HG03066 (cell line): ENCODE measurements at regions not wholly inside any gene's neighbourhood (a gene's known extent, or its start where the extent isn't known, plus 50 kb on each side); places are given as distances from the start of the nearest gene placed in this dataset.

Experiments used
- ATAC-seq: cut with Tn5 transposase; IDR thresholded peaks from one replicate; pipeline ENCODE4 v1.9.1; 2021; ENCODE audit warnings: low read depth; ENCODE audit not compliant: unreplicated experiment

DNA sequence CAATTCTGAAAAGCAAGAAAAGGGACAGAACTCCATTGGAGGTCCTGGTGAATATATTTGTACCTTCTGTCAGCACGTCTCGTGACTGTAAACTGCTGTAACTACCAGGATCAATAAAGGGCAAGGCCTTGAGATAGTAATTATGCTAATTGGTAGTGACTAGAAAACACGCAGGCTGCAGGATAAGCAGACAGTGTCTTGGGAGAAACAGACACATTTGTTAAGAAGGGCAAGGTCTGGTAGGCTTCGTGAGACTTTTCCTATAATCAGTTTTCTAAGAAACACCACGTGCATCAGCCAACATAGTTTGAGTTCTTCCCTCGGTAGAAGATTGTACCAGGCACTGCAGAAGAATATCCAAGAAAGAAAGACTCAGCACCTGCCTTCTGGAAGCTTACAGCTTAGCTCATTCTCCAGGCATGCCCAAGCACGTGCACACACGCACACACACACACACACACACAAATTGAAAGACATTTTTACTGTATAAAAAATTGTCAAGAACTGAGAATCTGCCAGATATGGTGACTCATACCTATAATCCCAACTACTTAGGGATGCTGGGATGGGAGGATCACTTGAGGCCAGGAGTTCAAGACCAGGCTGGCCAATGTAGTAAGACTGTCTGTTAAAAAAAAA lies 167.0 kb upstream of the SASH1 start:
- no peak for ATAC-seq

- ATAC-seq, result no peak
Observed at GRCh38 chr6:148177589-148178233, 164.9 kb upstream of the SASH1 start.

DNA sequence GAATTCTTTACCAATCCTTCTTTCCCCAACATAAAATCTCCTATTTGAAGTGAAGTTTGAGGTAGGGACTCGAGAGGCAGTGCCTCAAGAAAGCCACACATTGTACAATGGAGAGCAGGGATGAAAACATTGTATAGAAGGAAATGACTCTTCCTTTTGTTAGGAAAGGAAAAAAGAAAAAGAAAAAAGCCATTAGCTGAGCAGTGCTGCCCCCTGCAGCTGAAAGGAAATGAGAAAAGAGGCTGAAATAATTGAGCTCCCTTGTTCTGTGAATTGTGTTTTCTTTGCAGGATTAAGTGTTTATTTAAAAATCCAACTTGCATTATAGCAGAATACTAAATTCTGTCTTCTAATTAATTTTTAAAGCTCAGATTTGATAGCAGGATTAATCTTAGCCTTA lies 162.9 kb upstream of the SASH1 start:
- no peak for ATAC-seq

DNA sequence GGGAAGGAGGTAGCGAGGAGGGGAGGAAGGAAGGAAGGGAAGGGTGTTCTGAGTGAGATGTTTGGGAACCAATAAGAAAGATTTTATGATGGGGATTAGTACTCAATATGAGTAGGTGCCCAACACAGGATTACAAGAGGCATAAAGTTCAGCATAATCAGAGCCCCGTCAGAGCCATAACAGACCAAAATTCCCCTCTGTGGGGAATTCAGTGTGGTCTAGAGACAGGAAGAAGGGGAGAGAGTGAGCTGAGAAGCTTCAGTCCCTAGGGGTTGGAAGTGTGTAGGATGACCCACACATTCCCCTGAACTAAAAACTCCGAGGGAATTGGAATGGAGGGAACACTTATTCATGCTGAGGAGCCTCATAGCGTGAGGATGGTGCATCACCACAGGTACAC lies 160.3 kb upstream of the SASH1 start:
- ATAC-seq, result no peak

GRCh38 chr6:148183776-148184175 lies 158.9 kb upstream of the SASH1 start:
- no peak for ATAC-seq

GRCh38 chr6:148186916-148187315 lies 155.7 kb upstream of the SASH1 start:
- no peak for ATAC-seq

DNA sequence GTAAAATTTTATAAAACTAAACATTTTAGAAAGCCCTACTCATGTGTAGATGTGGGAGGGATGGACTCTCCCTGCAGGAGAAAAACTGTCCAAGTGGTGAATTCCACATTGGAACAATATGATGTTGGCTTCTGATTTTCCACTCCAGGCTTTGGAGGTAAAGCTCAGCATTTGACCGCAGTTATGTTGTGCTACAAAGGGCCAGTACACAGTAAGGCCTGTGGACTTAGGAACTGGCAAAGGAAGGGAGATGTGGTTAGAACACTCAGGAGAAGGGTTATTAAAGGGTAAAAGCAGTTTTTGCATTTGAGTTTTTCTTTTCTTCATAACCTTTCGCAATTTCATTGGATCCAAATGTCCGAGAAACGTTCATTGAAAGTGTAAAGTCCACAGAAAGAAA lies 150.3 kb upstream of the SASH1 start:
- no peak for ATAC-seq

DNA sequence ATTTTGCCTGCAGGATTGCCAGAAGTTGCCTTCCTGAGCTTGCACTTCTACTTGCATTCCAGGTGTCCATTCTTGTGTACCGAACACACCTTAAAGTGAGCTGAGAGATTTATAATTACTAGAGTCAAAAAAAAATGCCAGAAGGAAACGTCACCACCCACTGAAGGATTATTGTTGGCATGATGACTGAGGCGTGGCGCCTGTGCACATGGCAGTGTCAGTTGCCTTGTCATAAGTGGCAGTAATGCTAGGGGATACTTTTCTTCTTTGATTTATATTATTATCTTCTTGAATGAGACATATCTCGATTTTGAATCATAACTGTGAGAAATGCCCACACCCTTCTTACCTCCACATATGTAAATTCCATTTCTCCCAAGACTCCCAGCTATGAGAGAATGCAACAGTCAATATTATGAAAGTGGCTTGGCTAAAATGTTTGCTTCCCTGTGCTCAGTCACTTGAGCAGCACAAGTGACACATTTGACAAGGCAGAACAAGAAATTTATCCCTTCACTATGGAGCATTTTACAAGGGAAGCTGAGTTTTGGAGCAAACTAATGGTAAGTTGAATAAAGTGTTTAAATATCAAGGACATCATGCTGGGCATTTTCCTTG lies 149.5 kb upstream of the SASH1 start:
- ATAC-seq, result no peak

DNA sequence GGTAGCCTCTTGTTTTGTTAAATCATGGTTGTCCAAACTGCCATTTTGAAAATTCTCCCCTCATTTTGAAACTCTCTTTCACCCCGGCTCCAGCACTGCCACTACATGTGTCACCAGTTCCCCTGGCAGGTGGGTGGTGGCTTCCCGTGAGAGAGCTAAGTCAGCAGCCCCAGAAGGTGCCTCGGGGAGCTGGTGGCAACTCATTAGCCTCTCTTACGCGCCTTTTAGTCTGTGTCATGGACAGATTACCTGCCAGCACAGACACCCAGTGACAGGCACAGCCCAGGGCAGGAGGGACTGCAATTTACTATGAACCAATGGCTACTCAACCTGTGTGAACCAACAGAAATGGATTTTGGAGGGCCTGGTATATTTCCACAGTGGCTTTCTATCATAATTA lies 147.1 kb upstream of the SASH1 start:
- no peak for ATAC-seq

DNA sequence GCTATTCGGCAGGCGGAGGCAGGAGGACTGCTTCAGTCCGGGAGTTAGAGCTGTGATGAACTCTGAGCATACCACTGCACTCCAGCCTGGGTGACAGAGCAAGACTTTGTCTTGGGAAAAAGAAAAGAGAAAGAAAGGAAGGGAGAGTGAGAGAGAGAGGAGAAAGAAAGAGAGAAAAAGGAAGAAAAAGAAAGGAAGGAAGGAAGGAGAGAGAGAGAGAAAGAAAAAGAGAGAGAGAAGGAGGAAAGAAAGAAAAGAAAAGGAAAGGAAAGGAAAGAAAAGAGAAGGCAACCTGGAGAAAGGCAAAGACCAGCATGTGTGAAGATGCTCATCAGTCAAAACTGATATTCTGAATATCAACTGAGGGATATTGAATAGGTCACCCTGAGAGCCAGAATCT lies 143.1 kb upstream of the SASH1 start:
- ATAC-seq, result no peak

- ATAC-seq, result no peak
Observed at GRCh38 chr6:148200293-148200692, 142.3 kb upstream of the SASH1 start.

- no peak for ATAC-seq
Observed at GRCh38 chr6:148200781-148201180, 141.9 kb upstream of the SASH1 start.

- ATAC-seq, result peak; percentile 8
Observed at GRCh38 chr6:148203281-148203925, 139.2 kb upstream of the SASH1 start.

- peak; percentile 99 for ATAC-seq
Observed at GRCh38 chr6:148203970-148204369, 138.7 kb upstream of the SASH1 start.

- no peak for ATAC-seq
Observed at GRCh38 chr6:148208298-148208697, 134.3 kb upstream of the SASH1 start.

DNA sequence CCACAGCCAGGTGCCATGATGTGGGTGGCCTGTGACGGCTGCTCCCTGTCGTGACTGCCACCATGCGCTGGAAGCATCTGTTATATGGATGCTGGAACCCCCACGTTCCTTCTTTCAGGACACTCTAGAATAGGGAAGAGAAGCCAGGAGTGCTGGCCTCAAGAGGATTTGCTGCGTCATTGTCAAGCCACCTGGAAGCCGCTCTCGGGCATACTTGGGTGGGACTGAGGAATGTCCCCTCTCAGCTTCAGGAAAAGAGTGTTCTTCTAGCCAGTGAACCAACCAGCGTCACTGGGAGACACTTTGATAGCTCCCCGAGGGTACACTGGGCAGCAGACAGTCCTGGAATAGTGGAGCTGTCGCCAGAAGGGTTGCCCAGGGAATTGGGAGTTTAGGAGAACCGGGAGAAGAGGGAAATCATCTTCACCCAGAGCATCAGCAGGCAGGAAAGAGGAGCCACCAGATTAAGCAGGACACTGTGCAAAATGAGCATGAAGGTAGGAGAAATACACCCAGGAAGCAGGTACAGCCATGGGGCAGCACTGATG lies 130.8 kb upstream of the SASH1 start:
- ATAC-seq, result no peak

GRCh38 chr6:148212366-148212765 lies 130.3 kb upstream of the SASH1 start:
- no peak for ATAC-seq

DNA sequence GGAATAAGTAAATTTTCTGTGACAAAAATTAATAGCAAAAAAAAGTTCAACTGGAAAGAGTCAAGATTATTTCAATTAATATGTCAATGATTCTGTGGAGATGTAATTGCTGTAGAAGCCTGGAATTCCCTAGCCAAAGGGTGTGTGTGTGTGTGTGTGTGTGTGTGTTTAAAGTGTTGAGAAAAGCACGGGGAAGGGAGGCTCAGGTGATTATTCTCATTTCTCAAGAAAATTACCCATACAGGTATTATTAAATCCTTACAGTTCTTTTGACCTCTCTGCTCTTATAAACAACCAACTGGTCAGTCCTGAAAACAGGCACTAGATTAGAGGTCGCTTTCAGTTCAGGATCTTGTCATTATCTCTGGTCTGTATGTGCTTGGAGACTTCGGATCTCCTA lies 129.3 kb upstream of the SASH1 start:
- ATAC-seq, result no peak

DNA sequence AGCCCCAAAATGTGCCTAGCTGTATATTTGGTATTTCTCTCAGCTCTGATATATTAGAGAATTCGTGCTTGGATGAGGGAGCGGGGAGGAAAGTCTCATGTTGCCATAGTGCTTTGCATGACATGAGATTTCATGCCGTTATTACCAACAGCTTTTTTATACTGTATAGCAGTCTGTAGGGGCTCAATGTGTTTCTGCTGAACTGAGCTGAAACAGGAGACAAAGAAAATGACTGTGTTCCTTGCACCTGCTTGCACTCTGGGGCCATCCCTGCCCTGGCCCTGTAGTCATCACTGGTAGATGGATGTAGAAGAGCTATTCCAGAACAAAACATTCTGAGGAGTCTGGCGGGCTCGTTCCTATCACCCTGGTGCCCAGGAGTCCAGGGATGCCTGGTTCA lies 128.0 kb upstream of the SASH1 start:
- ATAC-seq, result no peak

DNA sequence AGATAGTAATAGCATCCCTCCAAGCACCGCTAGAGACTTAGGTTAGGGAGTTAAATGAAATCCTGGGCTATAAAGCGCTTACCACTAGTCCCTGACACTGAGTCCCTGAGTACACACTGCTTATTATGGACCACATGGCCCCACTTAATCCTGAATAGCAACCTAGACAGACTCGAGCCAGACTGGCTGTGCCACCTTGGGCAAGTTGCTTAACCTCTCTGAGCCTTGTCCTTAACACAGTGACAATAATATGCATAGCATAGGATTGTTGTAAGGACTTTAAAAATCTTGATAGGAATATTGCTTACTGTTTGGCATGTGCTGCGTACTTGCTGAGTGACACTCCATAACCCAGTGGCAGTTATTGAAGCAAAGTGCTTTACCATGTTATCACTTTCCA lies 125.6 kb upstream of the SASH1 start:
- ATAC-seq, result no peak

GRCh38 chr6:148217921-148218320 lies 124.7 kb upstream of the SASH1 start:
- no peak for ATAC-seq
